HG03196 (cell line): ENCODE measurements at regions not wholly inside any gene's neighbourhood (a gene's known extent, or its start where the extent isn't known, plus 50 kb on each side); places are given as distances from the start of the nearest gene placed in this dataset.
"Not testable (repeated sequence)": the region's sequence is repeated elsewhere in the genome, so short reads cannot be mapped to it uniquely, and the experiment has no call there.

Source experiments
- ATAC-seq: cut with Tn5 transposase; IDR thresholded peaks from one replicate; pipeline ENCODE4 v1.9.1; 2021; ENCODE audit not compliant: unreplicated experiment

DNA sequence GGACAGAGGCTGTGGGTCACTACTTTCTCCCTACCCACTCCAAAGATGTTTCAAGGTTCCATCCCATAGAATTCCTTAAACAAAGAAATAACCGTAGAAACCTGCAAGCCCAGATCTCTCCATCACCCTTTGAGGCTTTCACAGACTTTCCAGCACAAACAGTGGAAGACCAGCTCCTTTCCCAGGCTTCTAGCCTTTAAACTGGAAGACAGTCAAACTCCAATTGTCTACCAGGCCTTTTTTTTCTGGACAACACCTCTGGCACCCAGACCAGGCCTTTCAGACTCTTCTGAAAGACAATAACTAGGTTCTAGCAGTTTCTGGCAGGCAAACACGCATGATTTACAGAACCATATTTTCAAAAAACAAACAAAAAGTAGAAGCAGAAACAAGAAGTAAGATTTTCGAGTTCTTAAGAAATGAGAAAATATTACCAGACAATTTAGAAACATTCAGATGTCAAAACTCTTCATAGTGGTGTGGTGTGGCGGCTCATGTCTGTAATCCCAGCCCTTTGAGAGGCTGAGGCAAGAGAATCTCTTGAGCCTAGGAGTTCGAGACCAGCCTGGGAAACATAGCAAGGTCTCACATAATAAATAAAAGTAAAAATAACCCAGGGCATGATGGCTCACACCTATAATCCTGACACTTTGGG is 73.0 kb upstream of the EPCAM start:
- ATAC-seq, result no peak

DNA sequence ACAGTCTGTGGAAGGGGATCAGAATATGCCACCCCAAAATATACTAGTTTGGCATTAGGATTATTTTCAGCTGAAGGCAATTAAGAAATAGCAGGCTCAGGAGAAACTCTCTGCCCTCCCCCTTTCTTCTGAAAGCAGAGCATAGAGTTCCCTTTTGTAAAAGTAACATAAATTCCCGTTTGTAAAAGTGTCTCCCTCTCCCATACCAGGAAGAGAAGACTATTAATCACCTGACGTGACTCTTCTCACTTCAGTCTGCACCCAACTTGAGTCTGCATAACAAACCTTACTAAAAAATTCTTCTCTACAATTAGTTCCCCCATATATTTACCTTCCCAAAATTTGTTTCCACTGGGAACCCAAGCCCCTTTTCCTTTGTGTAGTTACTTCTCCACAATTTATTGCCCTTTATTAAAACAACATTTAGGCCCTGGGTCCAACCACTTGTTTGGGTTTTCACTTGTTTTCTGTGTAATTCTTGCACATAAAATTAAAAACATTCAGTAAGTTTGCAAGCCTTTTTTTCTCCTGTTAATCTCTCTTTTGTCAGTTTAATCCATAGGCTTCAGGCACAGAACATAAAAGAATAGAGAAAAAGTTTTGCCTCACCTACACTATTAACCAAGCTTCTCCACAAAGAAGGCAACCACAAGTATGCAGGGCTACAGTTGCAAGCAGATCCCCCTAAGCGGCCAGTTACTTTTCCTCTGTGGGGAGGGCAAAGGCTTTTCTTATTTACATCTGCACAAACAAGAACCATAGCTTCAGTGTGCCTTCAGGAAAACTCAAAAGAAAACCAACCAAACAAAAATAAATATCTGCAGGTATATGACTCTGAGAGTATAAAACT is 73.8 kb upstream of the EPCAM start:
- no peak for ATAC-seq

GRCh38 chr2:47293976-47294375 is 75.1 kb upstream of the EPCAM start:
- ATAC-seq, result no peak

- ATAC-seq, result no peak
These were observed 80.2 kb upstream of the EPCAM start for GRCh38 chr2:47288864-47289263.

- ATAC-seq, result no peak
These were observed 85.5 kb upstream of the EPCAM start for GRCh38 chr2:47283659-47284058.

GRCh38 chr2:47282621-47283272 is 86.4 kb upstream of the EPCAM start:
- no peak for ATAC-seq

DNA sequence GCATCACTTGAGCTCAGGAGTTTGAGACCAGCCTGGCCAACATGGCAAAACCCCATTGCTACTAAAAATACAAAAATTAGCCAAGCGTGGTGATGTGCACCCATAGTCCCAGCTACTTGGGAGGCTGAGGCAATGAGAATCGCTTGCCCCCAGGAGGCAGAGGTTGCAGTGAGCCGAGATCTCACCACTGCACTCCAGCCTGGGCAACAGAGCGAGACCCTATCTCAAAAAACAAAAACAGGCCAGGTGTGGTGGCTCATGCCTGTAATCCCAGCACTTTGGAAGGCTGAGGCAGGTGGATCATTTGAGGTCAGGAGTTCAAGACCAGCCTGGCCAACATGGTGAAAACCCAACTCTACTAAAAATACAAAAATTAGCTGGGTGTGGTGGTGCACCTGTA is 89.6 kb upstream of the EPCAM start:
- ATAC-seq, result not testable (repeated sequence)

- no peak for ATAC-seq
These were observed 91.1 kb upstream of the EPCAM start for GRCh38 chr2:47277987-47278386.

GRCh38 chr2:47277187-47277586 is 91.9 kb upstream of the EPCAM start:
- ATAC-seq, result no peak

- ATAC-seq, result no peak
These were observed 93.0 kb upstream of the EPCAM start for GRCh38 chr2:47276061-47276460.

GRCh38 chr2:47274054-47274782 is 94.9 kb upstream of the EPCAM start:
- no peak for ATAC-seq

DNA sequence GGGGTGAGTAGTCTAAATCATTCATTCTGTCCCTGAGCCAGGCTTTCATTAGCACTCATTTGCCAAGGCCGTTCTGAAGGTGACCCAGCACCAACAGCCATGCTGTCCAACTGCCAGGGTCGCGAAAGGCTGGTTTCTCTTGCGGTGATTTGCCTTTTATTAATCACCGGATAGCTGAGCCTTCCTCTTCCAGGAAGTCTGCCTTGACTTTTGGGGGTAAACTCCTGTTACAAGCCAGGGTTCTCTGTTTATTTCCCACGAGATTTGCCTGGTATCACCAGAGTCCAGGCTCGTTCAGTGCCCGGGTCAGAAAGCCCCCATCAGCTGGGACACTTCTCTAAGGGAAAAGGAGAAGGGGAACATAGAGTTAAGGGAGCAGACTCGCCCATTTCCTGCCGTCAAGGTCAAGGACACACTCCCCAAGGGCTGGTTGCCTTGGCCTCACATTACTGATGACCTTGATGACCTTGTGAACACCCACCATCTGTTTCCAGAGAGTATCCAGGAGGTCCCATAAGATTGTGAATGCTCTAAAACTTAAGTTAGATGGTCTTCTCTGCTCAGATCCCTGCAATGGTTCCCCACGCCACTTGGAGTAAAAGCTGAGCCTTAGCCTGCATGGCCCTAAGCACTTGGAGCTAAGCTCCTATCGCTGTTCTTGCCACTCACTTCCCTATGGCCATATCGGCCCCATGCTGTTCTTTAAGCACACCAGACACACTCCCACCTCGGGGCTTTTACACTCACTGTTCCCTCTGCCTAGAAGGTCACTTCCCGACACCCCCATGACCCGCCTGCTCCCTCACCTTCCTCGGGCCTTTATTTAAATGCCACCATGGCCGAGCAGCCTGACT is 96.0 kb upstream of the EPCAM start:
- no peak for ATAC-seq

GRCh38 chr2:47272031-47272864 is 95.9 kb upstream of the CALM2 start:
- ATAC-seq, result peak; percentile 48

- no peak for ATAC-seq
These were observed 95.0 kb upstream of the CALM2 start for GRCh38 chr2:47271054-47272000.

DNA sequence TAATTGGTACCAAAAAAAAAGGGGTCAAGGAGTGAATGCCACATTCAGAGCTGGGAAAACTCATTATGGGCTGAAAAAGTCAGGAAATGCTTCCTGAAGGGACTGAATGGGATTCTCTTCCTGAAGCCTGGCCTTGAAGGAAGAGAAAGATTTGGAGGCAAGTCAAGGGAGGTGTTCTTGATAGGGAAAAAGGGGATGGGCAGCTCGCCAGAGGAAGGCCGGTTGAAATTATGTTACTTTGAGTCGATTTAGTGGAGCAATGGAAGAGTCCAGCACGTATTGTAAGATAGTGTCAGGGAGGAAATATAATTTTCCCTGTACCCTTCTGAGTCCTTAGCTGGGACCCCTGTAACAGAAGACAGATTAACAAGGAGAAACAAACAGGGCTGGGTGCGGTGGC is 94.1 kb upstream of the CALM2 start:
- ATAC-seq, result no peak

DNA sequence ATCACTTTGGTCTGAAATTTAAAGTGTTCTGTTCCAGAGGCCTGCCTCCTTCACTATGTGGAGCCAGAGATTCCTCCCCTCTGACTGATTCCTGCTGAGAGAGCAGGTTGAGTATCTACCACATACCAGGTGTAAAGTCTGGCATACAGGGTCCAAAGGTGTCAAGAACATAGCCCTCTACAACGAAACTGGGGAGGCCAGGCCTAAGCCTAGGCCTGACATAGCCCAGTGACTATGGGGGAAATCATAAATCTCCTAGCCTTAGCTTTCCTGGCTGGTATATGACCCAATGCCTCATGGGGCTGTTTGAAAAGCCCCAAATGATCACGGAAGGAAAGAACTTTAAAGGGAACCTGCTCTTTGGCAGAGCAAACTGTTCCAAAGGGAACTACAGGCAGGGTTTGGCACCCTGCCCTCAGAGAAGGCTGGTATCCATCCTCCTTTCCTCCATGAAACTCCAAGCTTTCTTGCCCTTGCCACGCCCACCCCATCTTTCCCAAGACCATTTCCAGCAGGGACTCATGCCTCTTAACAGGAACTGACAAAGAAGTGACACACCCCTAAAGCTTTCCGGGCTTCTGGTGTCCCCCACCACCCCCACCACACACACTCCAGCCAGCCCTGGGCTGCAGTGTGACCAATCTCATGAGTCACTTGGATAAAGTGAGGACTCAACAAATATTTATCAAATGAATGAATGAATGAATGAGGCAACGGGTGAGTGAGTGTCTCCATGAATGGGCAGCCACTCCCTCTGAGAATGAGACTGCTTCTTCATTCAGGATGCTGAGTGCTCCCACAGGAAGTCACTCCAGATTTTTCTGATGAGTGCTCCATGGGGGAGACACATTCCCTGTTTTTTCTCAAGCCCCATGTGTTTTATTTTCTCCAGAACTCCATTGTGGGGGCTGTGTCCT is 93.3 kb upstream of the CALM2 start:
- no peak for ATAC-seq

GRCh38 chr2:47267711-47268086 is 91.4 kb upstream of the CALM2 start:
- no peak for ATAC-seq
